ENCODE measurements at regions not wholly inside any gene's neighbourhood (a gene's known extent, or its start where the extent isn't known, plus 50 kb on each side); places are given as distances from the start of the nearest gene placed in this dataset.
"Not testable (repeated sequence)": the region's sequence is repeated elsewhere in the genome, so short reads cannot be mapped to it uniquely, and the experiment has no call there.

DNA sequence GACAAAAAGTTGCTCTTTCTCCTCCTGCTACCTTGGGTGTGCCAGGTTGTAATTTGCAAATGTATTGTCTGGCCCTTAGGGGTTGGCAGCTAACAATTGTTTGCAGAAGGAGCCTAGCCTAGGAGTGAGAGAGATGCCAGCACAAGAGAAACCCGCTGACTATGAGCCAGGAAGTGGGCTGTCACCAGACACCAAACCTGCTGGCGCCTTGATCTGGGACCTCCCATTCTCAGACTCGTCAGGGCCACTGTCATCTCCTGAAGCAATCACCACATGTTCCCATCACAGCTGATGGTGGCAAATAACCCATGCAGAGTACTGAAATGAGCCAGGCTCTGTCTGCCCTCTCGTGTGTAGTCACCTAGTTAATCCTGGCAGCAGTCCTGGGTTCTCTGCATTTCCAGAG is 406.4 kb upstream of the NPAP1 start:
- TF ChIP-seq, protein P1, sequence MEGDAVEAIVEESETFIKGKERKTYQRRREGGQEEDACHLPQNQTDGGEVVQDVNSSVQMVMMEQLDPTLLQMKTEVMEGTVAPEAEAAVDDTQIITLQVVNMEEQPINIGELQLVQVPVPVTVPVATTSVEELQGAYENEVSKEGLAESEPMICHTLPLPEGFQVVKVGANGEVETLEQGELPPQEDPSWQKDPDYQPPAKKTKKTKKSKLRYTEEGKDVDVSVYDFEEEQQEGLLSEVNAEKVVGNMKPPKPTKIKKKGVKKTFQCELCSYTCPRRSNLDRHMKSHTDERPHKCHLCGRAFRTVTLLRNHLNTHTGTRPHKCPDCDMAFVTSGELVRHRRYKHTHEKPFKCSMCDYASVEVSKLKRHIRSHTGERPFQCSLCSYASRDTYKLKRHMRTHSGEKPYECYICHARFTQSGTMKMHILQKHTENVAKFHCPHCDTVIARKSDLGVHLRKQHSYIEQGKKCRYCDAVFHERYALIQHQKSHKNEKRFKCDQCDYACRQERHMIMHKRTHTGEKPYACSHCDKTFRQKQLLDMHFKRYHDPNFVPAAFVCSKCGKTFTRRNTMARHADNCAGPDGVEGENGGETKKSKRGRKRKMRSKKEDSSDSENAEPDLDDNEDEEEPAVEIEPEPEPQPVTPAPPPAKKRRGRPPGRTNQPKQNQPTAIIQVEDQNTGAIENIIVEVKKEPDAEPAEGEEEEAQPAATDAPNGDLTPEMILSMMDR (IDR thresholded peaks at IDR 0.05; ENCODE audit: unreplicated experiment): no peak
- no peak overlapping the region for H3K4me3 Mint-ChIP-seq (ENCODE audit: low read depth)
- H3K27me3 Mint-ChIP-seq: no peaks in the 10 kb centered on the region
- peaks cover 14% of the 10 kb centered on the region for H3K9me3 Mint-ChIP-seq (ENCODE audit: low read depth)
- no peak for DNase-seq (ENCODE audit: low spot score, unreplicated experiment)
- peaks cover 3% of the 10 kb centered on the region for H3K4me1 Mint-ChIP-seq (ENCODE audit: low read depth)
- no peaks in the 10 kb centered on the region for H3K36me3 Mint-ChIP-seq (ENCODE audit: insufficient read depth)
- H3K27ac Mint-ChIP-seq: no peak overlapping the region

DNA sequence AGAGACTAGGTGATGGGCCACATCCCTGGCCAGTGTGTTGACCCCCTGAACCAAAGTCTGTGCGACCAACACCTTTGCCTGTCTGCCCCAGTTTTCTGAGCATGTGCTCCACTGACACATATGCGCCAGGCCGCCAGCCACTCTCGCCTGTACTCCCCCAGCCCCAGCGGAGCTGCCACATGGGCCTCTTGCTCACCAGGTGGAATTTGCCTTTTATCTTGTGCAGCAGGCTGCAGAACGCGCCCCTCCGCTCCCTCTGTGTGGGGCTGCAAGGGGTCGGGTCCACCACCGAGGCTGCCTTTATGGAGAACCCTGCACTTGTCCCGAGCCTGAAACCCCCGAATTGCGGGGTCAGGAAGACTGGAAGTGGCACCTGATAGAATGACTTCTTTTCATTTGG is 405.7 kb upstream of the NPAP1 start:
- TF ChIP-seq, protein P1 (IDR thresholded peaks at IDR 0.05; ENCODE audit: unreplicated experiment): no peak
- no peak for DNase-seq (ENCODE audit: low spot score, unreplicated experiment)
- Mint-ChIP-seq H3K4me1 (ENCODE audit: low read depth) (peaks cover 3% of the 10 kb centered on the region), H3K36me3 (ENCODE audit: insufficient read depth) (no peaks in the 10 kb centered on the region), H3K9me3 (ENCODE audit: low read depth) (peaks cover 8% of the 10 kb centered on the region), H3K27ac (no peak overlapping the region), H3K27me3 (no peaks in the 10 kb centered on the region), H3K4me3 (ENCODE audit: low read depth) (no peak overlapping the region)

DNA sequence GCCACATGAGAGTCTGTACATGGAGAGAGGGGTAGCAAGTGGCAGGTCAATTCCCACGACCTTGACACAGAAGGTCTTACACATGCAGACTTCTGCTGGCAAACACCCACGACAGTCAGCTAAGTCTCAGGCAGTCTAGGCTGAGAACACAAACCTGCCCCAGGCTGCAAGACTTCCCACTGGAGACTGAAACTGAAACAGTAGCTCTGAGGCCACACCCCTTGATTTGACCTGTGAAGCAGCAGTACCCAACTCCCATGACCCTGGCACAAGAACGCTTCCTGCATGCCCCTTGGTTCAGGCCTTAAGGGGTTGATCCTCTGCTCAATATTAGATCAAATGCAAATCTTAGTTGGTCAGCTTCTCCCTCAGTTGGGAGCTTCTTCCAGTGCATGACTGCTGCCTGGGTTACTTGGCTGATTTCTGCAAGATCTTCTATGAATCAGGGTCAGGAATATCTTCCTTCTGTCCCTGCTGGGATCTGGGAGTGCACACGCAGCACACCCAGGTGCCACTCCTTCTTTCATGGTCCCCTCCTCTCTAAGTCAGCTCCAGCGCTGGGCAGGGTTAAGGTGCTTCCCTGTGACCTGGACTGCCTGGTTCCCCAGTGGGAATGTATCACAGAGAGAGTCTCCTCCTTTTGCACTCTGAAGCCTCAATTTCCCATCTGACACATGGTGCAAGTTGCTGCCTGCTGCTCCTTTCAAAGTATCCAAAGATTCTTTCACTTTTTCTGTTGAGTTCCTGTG is 403.9 kb upstream of the NPAP1 start:
- H3K27me3 Mint-ChIP-seq: not testable (repeated sequence)
- peaks cover 10% of the 10 kb centered on the region for H3K9me3 Mint-ChIP-seq (ENCODE audit: low read depth)

DNA sequence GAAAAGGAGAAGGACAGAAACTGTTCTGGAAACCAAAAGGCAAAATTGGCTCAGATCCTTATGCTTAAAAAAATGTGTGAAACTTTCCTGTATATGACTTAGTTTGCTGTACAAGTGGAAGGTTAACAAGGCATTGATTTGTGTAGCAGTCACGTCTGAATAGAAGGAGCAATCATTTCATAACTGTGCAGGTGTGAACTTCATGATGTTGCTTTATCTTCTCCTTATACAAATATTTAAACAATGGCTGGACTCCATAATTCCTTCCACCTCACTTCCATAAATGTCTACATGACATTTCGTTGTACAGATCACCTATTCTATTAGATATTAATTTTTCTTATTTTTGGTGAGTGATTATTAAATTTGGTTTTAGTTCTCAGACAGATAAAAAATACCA is 382.7 kb upstream of the NPAP1 start:
- H3K36me3 Mint-ChIP-seq (ENCODE audit: insufficient read depth): no peaks in the 10 kb centered on the region
- TF ChIP-seq, protein P1 (IDR thresholded peaks at IDR 0.05; ENCODE audit: unreplicated experiment): no peak
- DNase-seq (ENCODE audit: low spot score, unreplicated experiment): no peak
- H3K9me3 Mint-ChIP-seq (ENCODE audit: low read depth): peaks cover 5% of the 10 kb centered on the region
- H3K27me3 Mint-ChIP-seq: no peaks in the 10 kb centered on the region
- H3K27ac Mint-ChIP-seq: no peak overlapping the region
- H3K4me1 Mint-ChIP-seq (ENCODE audit: low read depth): peaks cover 10% of the 10 kb centered on the region
- no peak overlapping the region for H3K4me3 Mint-ChIP-seq (ENCODE audit: low read depth)

More for the DNA sequence above, 403.9 kb upstream of the NPAP1 start:
- not testable (repeated sequence) for H3K27ac Mint-ChIP-seq; H3K4me3 Mint-ChIP-seq (ENCODE audit: low read depth); DNase-seq (ENCODE audit: low spot score, unreplicated experiment); H3K36me3 Mint-ChIP-seq (ENCODE audit: insufficient read depth); H3K4me1 Mint-ChIP-seq (ENCODE audit: low read depth)

- H3K36me3 Mint-ChIP-seq (ENCODE audit: insufficient read depth); DNase-seq (ENCODE audit: low spot score, unreplicated experiment); H3K27me3 Mint-ChIP-seq; H3K27ac Mint-ChIP-seq; H3K4me1 Mint-ChIP-seq (ENCODE audit: low read depth); H3K4me3 Mint-ChIP-seq (ENCODE audit: low read depth): not testable (repeated sequence)
- H3K9me3 Mint-ChIP-seq (ENCODE audit: low read depth): peaks cover 20% of the 10 kb centered on the region
These were observed 374.7 kb upstream of the NPAP1 start for GRCh38 chr15:24300804-24301368.

- H3K27ac Mint-ChIP-seq; H3K27me3 Mint-ChIP-seq; H3K4me3 Mint-ChIP-seq (ENCODE audit: low read depth); DNase-seq (ENCODE audit: low spot score, unreplicated experiment); H3K4me1 Mint-ChIP-seq (ENCODE audit: low read depth); H3K36me3 Mint-ChIP-seq (ENCODE audit: insufficient read depth): not testable (repeated sequence)
- peaks cover 20% of the 10 kb centered on the region for H3K9me3 Mint-ChIP-seq (ENCODE audit: low read depth)
These were observed 373.6 kb upstream of the NPAP1 start for GRCh38 chr15:24301999-24302398.

DNA sequence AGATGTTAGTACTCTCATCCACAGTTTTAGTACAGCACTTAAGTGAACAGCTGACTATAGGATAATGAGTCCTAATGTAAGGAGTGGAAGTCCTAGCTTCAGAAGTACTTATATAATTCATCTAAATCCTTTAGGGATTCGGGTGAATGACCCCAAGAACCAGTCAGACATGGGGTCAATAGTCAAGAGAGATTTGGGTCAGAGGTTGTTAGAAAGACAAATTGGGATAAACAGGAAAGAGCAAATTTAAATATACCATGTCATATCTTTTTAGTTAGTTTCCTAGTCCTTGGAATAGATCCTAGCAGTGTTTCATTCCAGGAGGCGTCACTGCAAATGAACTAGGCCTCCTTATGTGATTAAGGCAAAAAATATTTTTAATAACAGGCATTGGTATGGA is 370.8 kb upstream of the NPAP1 start:
- not testable (repeated sequence) for H3K4me1 Mint-ChIP-seq (ENCODE audit: low read depth); H3K4me3 Mint-ChIP-seq (ENCODE audit: low read depth); H3K36me3 Mint-ChIP-seq (ENCODE audit: insufficient read depth); H3K27me3 Mint-ChIP-seq; DNase-seq (ENCODE audit: low spot score, unreplicated experiment); H3K27ac Mint-ChIP-seq
- H3K9me3 Mint-ChIP-seq (ENCODE audit: low read depth): peaks cover 20% of the 10 kb centered on the region

DNA sequence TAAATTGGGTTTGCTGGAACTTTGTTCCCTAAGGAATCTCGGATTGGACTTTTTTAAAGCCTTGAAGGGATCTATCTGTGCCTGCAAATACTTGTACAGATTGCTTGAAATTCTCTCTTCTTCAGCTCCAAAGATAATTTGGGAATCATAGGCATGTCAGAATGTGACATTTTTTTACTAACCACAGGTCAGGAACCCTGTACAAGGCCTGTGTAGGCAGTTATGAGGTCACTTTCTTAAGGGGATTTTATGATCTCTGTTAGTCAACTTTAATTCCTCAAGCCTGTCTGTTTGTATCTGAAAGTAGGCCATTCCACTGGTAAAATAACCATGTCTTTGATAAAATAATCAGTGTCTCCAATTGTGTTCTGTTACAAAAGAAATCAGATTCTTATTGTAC is 369.9 kb upstream of the NPAP1 start:
- H3K4me3 Mint-ChIP-seq (ENCODE audit: low read depth); H3K4me1 Mint-ChIP-seq (ENCODE audit: low read depth); H3K36me3 Mint-ChIP-seq (ENCODE audit: insufficient read depth); H3K27me3 Mint-ChIP-seq; H3K27ac Mint-ChIP-seq; DNase-seq (ENCODE audit: low spot score, unreplicated experiment): not testable (repeated sequence)
- H3K9me3 Mint-ChIP-seq (ENCODE audit: low read depth): peaks cover 20% of the 10 kb centered on the region

DNA sequence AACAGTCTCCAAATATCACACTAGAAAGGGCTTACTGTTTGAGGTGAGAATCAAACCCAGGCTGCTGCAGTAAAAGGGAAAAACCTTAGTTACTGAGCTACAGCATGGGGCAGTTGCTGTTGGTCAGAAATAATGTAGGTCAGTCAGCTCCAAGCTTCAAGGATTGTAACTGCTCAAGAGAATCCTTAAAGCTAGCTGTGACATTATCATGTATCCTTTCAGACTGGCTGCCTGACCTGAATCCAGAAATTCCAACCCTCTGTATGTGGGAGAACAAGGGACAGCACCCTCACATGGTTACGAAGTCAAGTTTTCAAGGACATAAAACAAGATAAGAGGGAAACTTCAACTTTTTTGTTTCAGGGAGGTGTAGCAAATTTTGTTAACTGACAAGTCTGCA is 365.9 kb upstream of the NPAP1 start:
- not testable (repeated sequence) for DNase-seq (ENCODE audit: low spot score, unreplicated experiment); H3K4me3 Mint-ChIP-seq (ENCODE audit: low read depth); H3K27me3 Mint-ChIP-seq; H3K36me3 Mint-ChIP-seq (ENCODE audit: insufficient read depth); H3K27ac Mint-ChIP-seq; H3K4me1 Mint-ChIP-seq (ENCODE audit: low read depth); H3K9me3 Mint-ChIP-seq (ENCODE audit: low read depth)

GRCh38 chr15:24311692-24312091 is 363.9 kb upstream of the NPAP1 start:
- not testable (repeated sequence) for H3K4me3 Mint-ChIP-seq (ENCODE audit: low read depth); H3K9me3 Mint-ChIP-seq (ENCODE audit: low read depth); H3K4me1 Mint-ChIP-seq (ENCODE audit: low read depth)

More at GRCh38 chr15:24311692-24312091, 363.9 kb upstream of the NPAP1 start:
- H3K36me3 Mint-ChIP-seq (ENCODE audit: insufficient read depth); H3K27ac Mint-ChIP-seq; H3K27me3 Mint-ChIP-seq; DNase-seq (ENCODE audit: low spot score, unreplicated experiment): not testable (repeated sequence)

All from progenitor cell of endocrine pancreas (in vitro differentiated cells).